Stimulated activated CD8-positive, alpha-beta memory T cell treated with anti-CD3 and anti-CD28 coated beads, Interleukin-7, amount 100 ng/mL, for 1 hour (primary cell): ENCODE measurements at regions not wholly inside any gene's neighbourhood (a gene's known extent, or its start where the extent isn't known, plus 50 kb on each side); places are given as distances from the start of the nearest gene placed in this dataset.
"Not testable (repeated sequence)": the region's sequence is repeated elsewhere in the genome, so short reads cannot be mapped to it uniquely, and the experiment has no call there.

Experiments used
- DNase-seq, 2 donors: peaks; one replicate each; pipeline ENCODE4 v3.0.0-alpha.2; 2020; ENCODE audit warnings: low read depth in 2 of 2

- DNase-seq, result no peak
These were observed 311.9 kb upstream of the ACO1 start for GRCh38 chr9:32072570-32072969.

- DNase-seq, result no peak
These were observed 292.4 kb upstream of the ACO1 start for GRCh38 chr9:32092031-32092430.

GRCh38 chr9:32117291-32117690 is 267.2 kb upstream of the ACO1 start:
- no peak for DNase-seq

GRCh38 chr9:32128546-32128945 is 255.9 kb upstream of the ACO1 start:
- DNase-seq, result no peak

- not testable (repeated sequence) for DNase-seq
These were observed 253.7 kb upstream of the ACO1 start for GRCh38 chr9:32130709-32131108.

GRCh38 chr9:32136700-32137339 is 247.6 kb upstream of the ACO1 start:
- DNase-seq, result no peak

GRCh38 chr9:32142074-32142473 is 242.4 kb upstream of the ACO1 start:
- no peak for DNase-seq

GRCh38 chr9:32148553-32148952 is 235.9 kb upstream of the ACO1 start:
- DNase-seq, result not testable (repeated sequence)

- DNase-seq, result no peak
These were observed 223.2 kb upstream of the ACO1 start for GRCh38 chr9:32161209-32161608.

- no peak for DNase-seq
These were observed 222.7 kb upstream of the ACO1 start for GRCh38 chr9:32161720-32162119.

GRCh38 chr9:32166316-32166715 is 218.1 kb upstream of the ACO1 start:
- not testable (repeated sequence) for DNase-seq

GRCh38 chr9:32171339-32171738 is 213.1 kb upstream of the ACO1 start:
- no peak for DNase-seq

- no peak for DNase-seq
These were observed 212.2 kb upstream of the ACO1 start for GRCh38 chr9:32172256-32172655.

GRCh38 chr9:32177396-32177795 is 207.0 kb upstream of the ACO1 start:
- DNase-seq, result no peak

GRCh38 chr9:32180597-32180996 is 203.8 kb upstream of the ACO1 start:
- no peak for DNase-seq

GRCh38 chr9:32200241-32200640 is 184.2 kb upstream of the ACO1 start:
- DNase-seq, result no peak

GRCh38 chr9:32200896-32201295 is 183.5 kb upstream of the ACO1 start:
- DNase-seq, result no peak

- DNase-seq, result not testable (repeated sequence)
These were observed 175.3 kb upstream of the ACO1 start for GRCh38 chr9:32209164-32209563.

- DNase-seq, result no peak
These were observed 166.2 kb upstream of the ACO1 start for GRCh38 chr9:32218100-32218767.

GRCh38 chr9:32220750-32221149 is 163.7 kb upstream of the ACO1 start:
- no peak for DNase-seq

GRCh38 chr9:32234451-32234850 is 150.0 kb upstream of the ACO1 start:
- no peak for DNase-seq

GRCh38 chr9:32247168-32247567 is 137.3 kb upstream of the ACO1 start:
- DNase-seq, result no peak

GRCh38 chr9:32248189-32248712 is 136.2 kb upstream of the ACO1 start:
- no peak for DNase-seq
